ENCODE measurements at regions not wholly inside any gene's neighbourhood (a gene's known extent, or its start where the extent isn't known, plus 50 kb on each side); places are given as distances from the start of the nearest gene placed in this dataset.
A peak's percentile ranks its signal among the peaks of the same experiment; 100 is the strongest.

GRCh38 chr6:113178349-113178748 lies 678.8 kb upstream of the MARCKS start:
- Histone ChIP-seq H3K27ac (ENCODE audit: low read depth, low read length) (no peak overlapping the region), H3K4me3 (ENCODE audit: insufficient read depth, low read depth, low read length) (no peak overlapping the region), H3K79me2 (ENCODE audit: insufficient read depth, low read length) (no peaks in the 10 kb centered on the region), H3K27me3 (ENCODE audit: insufficient read depth, low read length) (no peaks in the 10 kb centered on the region), H3K9ac (ENCODE audit: low read length) (no peak overlapping the region), H2AFZ (ENCODE audit: low read depth, low read length) (no peak overlapping the region), H3K36me3 (ENCODE audit: insufficient read depth, low read length) (no peaks in the 10 kb centered on the region), H3K4me2 (ENCODE audit: low read length) (no peak overlapping the region), H3K4me1 (ENCODE audit: insufficient read depth, low read length) (peaks cover 15% of the 10 kb centered on the region), H4K20me1 (ENCODE audit: insufficient read depth, low read length) (no peaks in the 10 kb centered on the region), H3K9me3 (ENCODE audit: insufficient read depth, low read depth, low read length) (no peaks in the 10 kb centered on the region)
- TF ChIP-seq CTCF (IDR thresholded peaks at IDR 0.05; ENCODE audit: insufficient read depth, low read depth, low read length) (no peak), EZH2 (IDR thresholded peaks at IDR 0.05; ENCODE audit: insufficient read depth, low read length) (no peak)
- FAIRE-seq (peak; percentile 56), DNase-seq (ENCODE audit: low read depth) (peak; percentile 51)
- no peak overlapping the region for H3K27ac Mint-ChIP-seq (ENCODE audit: unreplicated experiment)
- H3K9me3 Mint-ChIP-seq (ENCODE audit: unreplicated experiment) = no peaks in the 10 kb centered on the region
- H3K4me3 Mint-ChIP-seq (ENCODE audit: unreplicated experiment) = no peak overlapping the region
- no peaks in the 10 kb centered on the region for H3K27me3 Mint-ChIP-seq (ENCODE audit: low read depth, unreplicated experiment)
- H3K36me3 Mint-ChIP-seq (ENCODE audit: low read depth, unreplicated experiment) = no peaks in the 10 kb centered on the region
- H3K4me1 Mint-ChIP-seq (ENCODE audit: low read depth, unreplicated experiment) = peaks cover 19% of the 10 kb centered on the region

- Histone ChIP-seq H4K20me1 (ENCODE audit: insufficient read depth, low read length) (no peaks in the 10 kb centered on the region), H3K79me2 (ENCODE audit: insufficient read depth, low read length) (no peaks in the 10 kb centered on the region), H3K4me2 (ENCODE audit: low read length) (no peak overlapping the region), H3K9me3 (ENCODE audit: insufficient read depth, low read depth, low read length) (no peaks in the 10 kb centered on the region), H3K27me3 (ENCODE audit: insufficient read depth, low read length) (no peaks in the 10 kb centered on the region), H3K27ac (ENCODE audit: low read depth, low read length) (no peak overlapping the region), H3K36me3 (ENCODE audit: insufficient read depth, low read length) (no peaks in the 10 kb centered on the region), H3K4me1 (ENCODE audit: insufficient read depth, low read length) (peaks cover 33% of the 10 kb centered on the region), H3K4me3 (ENCODE audit: insufficient read depth, low read depth, low read length) (no peak overlapping the region), H3K9ac (ENCODE audit: low read length) (no peak overlapping the region), H2AFZ (ENCODE audit: low read depth, low read length) (no peak overlapping the region)
- Mint-ChIP-seq H3K4me1 (ENCODE audit: low read depth, unreplicated experiment) (peaks cover 40% of the 10 kb centered on the region), H3K9me3 (ENCODE audit: unreplicated experiment) (no peaks in the 10 kb centered on the region), H3K27ac (ENCODE audit: unreplicated experiment) (peak overlapping the region; percentile 14), H3K4me3 (ENCODE audit: unreplicated experiment) (no peak overlapping the region), H3K36me3 (ENCODE audit: low read depth, unreplicated experiment) (no peaks in the 10 kb centered on the region), H3K27me3 (ENCODE audit: low read depth, unreplicated experiment) (no peaks in the 10 kb centered on the region)
- FAIRE-seq (no peak), DNase-seq (ENCODE audit: low read depth) (no peak)
- no peak for TF ChIP-seq EZH2 (IDR thresholded peaks at IDR 0.05; ENCODE audit: insufficient read depth, low read length)
- TF ChIP-seq CTCF (IDR thresholded peaks at IDR 0.05; ENCODE audit: insufficient read depth, low read depth, low read length) = no peak
These were observed 676.0 kb upstream of the MARCKS start for GRCh38 chr6:113181164-113181563.

GRCh38 chr6:113182370-113183141 lies 674.6 kb upstream of the MARCKS start:
- no peaks in the 10 kb centered on the region for H3K79me2 ChIP-seq (ENCODE audit: insufficient read depth, low read length)
- H3K27ac ChIP-seq (ENCODE audit: low read depth, low read length) = peak overlapping the region; percentile 93
- no peak overlapping the region for H2AFZ ChIP-seq (ENCODE audit: low read depth, low read length)
- peak overlapping the region; percentile 61 for H3K4me2 ChIP-seq (ENCODE audit: low read length)
- no peaks in the 10 kb centered on the region for H3K36me3 ChIP-seq (ENCODE audit: insufficient read depth, low read length)
- no peaks in the 10 kb centered on the region for H3K27me3 ChIP-seq (ENCODE audit: insufficient read depth, low read length)
- peak overlapping the region; percentile 66 for H3K27ac Mint-ChIP-seq (ENCODE audit: unreplicated experiment)
- no peaks in the 10 kb centered on the region for H3K27me3 Mint-ChIP-seq (ENCODE audit: low read depth, unreplicated experiment)
- H3K4me1 Mint-ChIP-seq (ENCODE audit: low read depth, unreplicated experiment) = peaks cover 40% of the 10 kb centered on the region
- H3K4me3 ChIP-seq (ENCODE audit: insufficient read depth, low read depth, low read length) = no peak overlapping the region
- peaks cover 33% of the 10 kb centered on the region for H3K4me1 ChIP-seq (ENCODE audit: insufficient read depth, low read length)
- H3K4me3 Mint-ChIP-seq (ENCODE audit: unreplicated experiment) = peak overlapping the region; percentile 4
- H3K9me3 ChIP-seq (ENCODE audit: insufficient read depth, low read depth, low read length) = no peaks in the 10 kb centered on the region
- peak; percentile 99 for FAIRE-seq
- H4K20me1 ChIP-seq (ENCODE audit: insufficient read depth, low read length) = no peaks in the 10 kb centered on the region
- TF ChIP-seq CTCF (IDR thresholded peaks at IDR 0.05; ENCODE audit: insufficient read depth, low read depth, low read length) (peak; percentile 6), EZH2 (IDR thresholded peaks at IDR 0.05; ENCODE audit: insufficient read depth, low read length) (no peak)
- H3K9me3 Mint-ChIP-seq (ENCODE audit: unreplicated experiment) = no peaks in the 10 kb centered on the region
- DNase-seq (ENCODE audit: low read depth) = peak; percentile 86
- H3K36me3 Mint-ChIP-seq (ENCODE audit: low read depth, unreplicated experiment) = no peaks in the 10 kb centered on the region
- peak overlapping the region; percentile 73 for H3K9ac ChIP-seq (ENCODE audit: low read length)
